ENCODE measurements at regions not wholly inside any gene's neighbourhood (a gene's known extent, or its start where the extent isn't known, plus 50 kb on each side); places are given as distances from the start of the nearest gene placed in this dataset.
"Not testable (repeated sequence)": the region's sequence is repeated elsewhere in the genome, so short reads cannot be mapped to it uniquely, and the experiment has no call there.

DNA sequence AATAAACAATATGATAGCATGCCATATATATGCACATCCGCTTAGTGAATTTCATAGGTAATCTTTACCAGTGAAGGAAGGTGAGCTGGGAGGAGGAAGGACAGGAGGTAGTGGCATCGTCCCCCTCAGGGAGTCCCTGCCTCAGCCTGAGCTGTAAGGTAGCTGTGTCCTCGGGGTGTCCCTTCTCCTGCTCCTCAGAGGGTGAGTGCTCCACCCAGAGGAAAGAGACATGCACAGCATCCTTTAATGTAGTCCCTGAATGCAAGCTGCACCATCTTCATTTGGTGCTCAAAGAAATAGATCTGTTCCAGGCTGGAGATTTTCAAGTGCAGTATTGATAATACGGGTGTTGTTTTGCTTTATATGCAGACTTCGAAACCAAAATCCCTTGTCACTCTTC lies 330.4 kb upstream of the SFRP2 start:
- Histone ChIP-seq H3K36me3 (replicated peaks in 1 of 2) (no peaks in the 10 kb centered on the region), H3K27me3 (no peaks in the 10 kb centered on the region), H3K27ac (no peak overlapping the region), H3K4me3 (no peak overlapping the region), H3K9me3 (replicated peaks in 1 of 3) (no peaks in the 10 kb centered on the region), H3K4me1 (replicated peaks in 1 of 2) (no peaks in the 10 kb centered on the region)
- WGBS, 4 donors, result 59 to 69% (median 68%) methylated on average over 5 of the region's 5 CpGs
- no peak for TF ChIP-seq CTCF (IDR thresholded peaks at IDR 0.05)
- TF ChIP-seq POLR2A (IDR thresholded peaks at IDR 0.05), result no peak
- no peak for DNase-seq
- intact Hi-C loops (cut with DNase I), result no loop called here

GRCh38 chr4:154117726-154118125 lies 328.8 kb upstream of the SFRP2 start:
- H3K9me3 ChIP-seq (replicated peaks in 1 of 3); H3K36me3 ChIP-seq (replicated peaks in 1 of 2); DNase-seq; H3K27me3 ChIP-seq; H3K4me1 ChIP-seq (replicated peaks in 1 of 2); intact Hi-C loops (cut with DNase I); H3K27ac ChIP-seq; H3K4me3 ChIP-seq: not testable (repeated sequence)
- 72 to 88% (median 77%) methylated on average over 9 of the region's 9 CpGs for WGBS, 4 donors

DNA sequence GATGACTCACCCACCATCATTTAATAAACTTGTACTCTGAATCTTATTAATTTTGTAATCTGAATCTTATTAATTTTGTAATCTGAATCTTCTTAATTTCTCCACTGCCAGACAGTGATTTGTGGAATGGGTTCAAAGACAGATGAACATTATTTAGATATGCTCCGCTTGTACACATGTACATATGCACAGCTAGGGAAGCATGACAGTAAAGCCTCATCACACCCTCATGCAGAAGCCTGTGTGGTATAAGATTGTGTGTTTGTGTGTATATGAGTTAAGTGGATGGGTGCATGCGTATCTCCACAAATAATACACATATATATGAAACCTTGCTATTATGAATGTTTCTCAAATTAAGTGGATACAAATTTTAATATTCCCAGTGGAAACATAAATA lies 318.5 kb upstream of the SFRP2 start:
- Histone ChIP-seq H3K27ac (no peak overlapping the region), H3K4me3 (no peak overlapping the region), H3K9me3 (replicated peaks in 1 of 3) (no peaks in the 10 kb centered on the region), H3K36me3 (replicated peaks in 1 of 2) (no peaks in the 10 kb centered on the region), H3K27me3 (no peaks in the 10 kb centered on the region), H3K4me1 (replicated peaks in 1 of 2) (no peaks in the 10 kb centered on the region)
- TF ChIP-seq CTCF (IDR thresholded peaks at IDR 0.05) (no peak), POLR2A (IDR thresholded peaks at IDR 0.05) (no peak)
- no peak for DNase-seq
- 81 to 89% (median 86%) methylated on average over 2 of the region's 2 CpGs for WGBS, 4 donors
- intact Hi-C loops (cut with DNase I), result no loop called here

GRCh38 chr4:154088741-154089140 lies 299.9 kb upstream of the SFRP2 start:
- no peak overlapping the region for H3K4me3 ChIP-seq
- H3K9me3 ChIP-seq (replicated peaks in 1 of 3), result no peaks in the 10 kb centered on the region
- no peak for DNase-seq
- no peaks in the 10 kb centered on the region for H3K4me1 ChIP-seq (replicated peaks in 1 of 2)
- 22 to 44% (median 34%) methylated on average over 2 of the region's 2 CpGs for WGBS, 4 donors
- no peaks in the 10 kb centered on the region for H3K27me3 ChIP-seq
- TF ChIP-seq CTCF (IDR thresholded peaks at IDR 0.05) (no peak), POLR2A (IDR thresholded peaks at IDR 0.05) (no peak)
- intact Hi-C loops (cut with DNase I), result no loop called here
- no peak overlapping the region for H3K27ac ChIP-seq
- H3K36me3 ChIP-seq (replicated peaks in 1 of 2), result no peaks in the 10 kb centered on the region

- intact Hi-C loops (cut with DNase I), result no loop called here
- H3K9me3 ChIP-seq (replicated peaks in 1 of 3), result no peaks in the 10 kb centered on the region
- no peaks in the 10 kb centered on the region for H3K36me3 ChIP-seq (replicated peaks in 1 of 2)
- DNase-seq, result no peak
- H3K27ac ChIP-seq, result no peak overlapping the region
- H3K4me3 ChIP-seq, result no peak overlapping the region
- no peak for TF ChIP-seq CTCF (IDR thresholded peaks at IDR 0.05)
- no peak for TF ChIP-seq POLR2A (IDR thresholded peaks at IDR 0.05)
- no peaks in the 10 kb centered on the region for H3K27me3 ChIP-seq
- WGBS, 4 donors, result 36 to 48% (median 45%) methylated on average over 3 of the region's 3 CpGs
- H3K4me1 ChIP-seq (replicated peaks in 1 of 2), result no peaks in the 10 kb centered on the region
Measured at GRCh38 chr4:154086247-154086646, 297.4 kb upstream of the SFRP2 start.
